Effector CD4-positive, alpha-beta T cell (primary cell): ENCODE measurements at regions not wholly inside any gene's neighbourhood (a gene's known extent, or its start where the extent isn't known, plus 50 kb on each side); places are given as distances from the start of the nearest gene placed in this dataset.

Experiments used
- DNase-seq: peaks from one replicate; pipeline ENCODE4 v3.0.0-alpha.2; 2020

DNA sequence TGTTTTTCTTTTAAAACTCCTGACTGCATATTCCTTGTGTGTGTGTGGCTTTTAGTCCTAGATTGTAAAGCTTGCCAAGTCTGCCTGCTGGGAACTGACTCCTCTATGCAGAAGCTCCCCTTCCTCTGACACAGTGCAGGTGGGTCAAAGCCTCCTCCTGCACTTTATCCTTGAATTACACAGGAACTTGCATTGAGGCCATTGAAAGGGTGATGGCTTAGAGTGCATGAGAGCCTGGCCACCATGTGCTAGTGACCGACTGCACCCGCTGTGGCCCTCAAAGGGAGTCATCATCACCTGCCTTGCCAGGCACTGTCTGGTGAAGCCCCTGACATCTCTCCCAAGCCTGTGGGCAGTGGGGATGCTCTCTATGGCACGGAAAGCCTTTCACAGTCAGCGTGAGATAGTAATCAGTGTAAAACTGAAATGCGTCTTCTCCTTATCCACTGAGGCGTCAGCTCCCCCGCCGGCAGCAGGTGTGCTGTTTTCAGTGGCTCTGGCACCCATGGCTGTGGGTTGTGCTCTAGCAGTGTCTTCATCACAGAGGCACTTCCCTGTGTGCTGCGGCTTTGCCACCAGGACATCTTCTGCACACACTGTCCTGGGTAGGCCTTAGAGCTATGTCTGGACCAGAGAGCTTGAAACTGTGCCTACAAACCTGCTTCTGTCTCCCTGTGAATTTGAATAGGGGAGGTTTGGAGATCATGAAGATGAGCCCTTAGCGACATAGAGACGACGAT lies 87.9 kb downstream of the THBS2 start:
- DNase-seq = no peak

DNA sequence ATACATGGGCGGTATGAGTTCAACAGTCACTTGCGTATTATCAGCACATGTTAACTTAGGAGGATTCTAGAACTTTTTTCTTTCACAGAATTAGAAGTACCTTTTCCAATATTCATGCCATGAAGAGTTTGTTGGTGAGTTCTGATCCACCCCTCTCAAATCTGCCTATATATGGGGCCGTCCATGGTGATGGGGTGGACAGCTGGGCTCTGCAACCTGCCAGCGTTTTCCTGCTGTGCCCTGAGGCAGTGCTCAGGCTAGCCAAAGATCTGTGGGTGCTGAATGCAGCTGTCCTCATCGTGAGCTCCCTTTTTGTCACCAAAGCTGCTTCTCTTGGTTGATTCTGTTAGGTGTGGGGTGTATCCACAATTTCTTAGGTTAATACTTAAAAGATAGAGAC lies 88.7 kb downstream of the THBS2 start:
- no peak for DNase-seq

DNA sequence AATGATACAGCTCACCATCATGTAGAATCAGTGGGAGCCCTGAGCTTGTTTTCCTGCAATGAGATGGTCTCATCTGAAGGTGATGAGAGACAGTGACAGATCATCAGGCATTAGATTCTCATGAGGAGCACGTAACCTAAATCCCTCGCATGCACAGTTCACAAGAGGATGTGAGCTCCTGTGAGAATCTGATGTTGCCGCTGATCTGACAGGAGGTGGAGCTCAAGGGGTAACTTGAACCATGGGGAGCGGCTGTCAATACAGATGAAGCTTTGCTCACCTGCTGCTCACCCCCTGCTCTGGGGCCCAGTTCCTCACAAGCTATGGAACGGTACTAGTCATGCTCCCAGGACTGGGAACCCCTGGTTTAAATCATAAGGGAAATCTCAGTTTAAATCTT lies 89.2 kb downstream of the THBS2 start:
- DNase-seq = no peak

DNA sequence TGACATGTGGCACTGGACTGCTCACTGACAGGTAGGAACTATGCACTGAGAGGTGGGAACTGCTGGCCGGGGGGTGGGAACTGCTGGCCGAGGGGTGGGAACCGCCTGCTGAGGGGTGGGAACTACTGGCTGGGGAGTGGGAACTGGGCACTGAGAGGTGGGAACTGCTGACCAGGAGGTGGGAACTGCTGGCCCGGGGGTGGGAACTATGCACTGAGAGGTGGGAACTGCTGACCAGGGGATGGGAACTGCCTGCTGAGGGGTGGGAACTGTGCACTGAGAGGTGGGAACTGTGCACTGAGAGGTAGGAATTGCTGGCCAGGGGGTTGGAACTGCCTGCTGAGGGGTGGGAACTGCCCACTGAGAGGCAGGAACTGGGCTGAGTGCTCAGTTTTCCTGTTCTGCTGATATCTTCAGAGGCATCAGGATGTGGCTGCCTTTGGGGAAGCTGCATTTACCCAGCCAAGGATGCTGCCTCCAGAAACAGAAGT lies 90.2 kb downstream of the THBS2 start:
- DNase-seq = no peak

DNA sequence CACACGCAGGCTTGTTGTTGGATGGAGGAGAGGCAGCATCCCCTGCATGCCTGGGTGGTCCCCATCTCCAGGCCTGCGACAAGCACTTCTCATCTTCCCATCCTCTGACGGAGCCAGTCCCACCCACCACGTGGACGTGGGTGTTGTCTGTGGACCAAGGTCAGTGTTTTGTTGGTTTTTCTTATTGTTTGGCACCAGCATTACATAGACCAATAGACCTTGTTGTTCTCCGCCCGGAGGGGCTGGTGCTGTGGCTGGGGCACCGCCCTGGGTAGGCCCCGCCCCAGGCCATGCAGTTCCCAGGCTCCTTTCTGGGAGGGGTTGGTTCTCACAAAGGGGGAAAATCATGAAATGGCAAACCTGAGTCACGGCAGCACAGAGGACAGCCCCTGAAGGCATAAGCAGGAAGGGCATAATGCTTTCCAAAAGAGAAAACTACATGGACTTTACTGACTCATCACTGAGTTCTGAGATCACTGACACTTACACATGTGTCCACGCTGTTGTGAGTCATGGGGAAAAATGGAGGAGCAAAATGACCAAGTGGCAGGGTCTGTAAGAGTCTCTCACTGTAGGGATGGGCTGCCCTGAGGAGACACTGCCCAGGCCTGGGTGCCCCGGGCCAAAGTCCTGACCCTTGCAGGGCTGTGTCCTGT lies 90.8 kb downstream of the THBS2 start:
- no peak for DNase-seq

DNA sequence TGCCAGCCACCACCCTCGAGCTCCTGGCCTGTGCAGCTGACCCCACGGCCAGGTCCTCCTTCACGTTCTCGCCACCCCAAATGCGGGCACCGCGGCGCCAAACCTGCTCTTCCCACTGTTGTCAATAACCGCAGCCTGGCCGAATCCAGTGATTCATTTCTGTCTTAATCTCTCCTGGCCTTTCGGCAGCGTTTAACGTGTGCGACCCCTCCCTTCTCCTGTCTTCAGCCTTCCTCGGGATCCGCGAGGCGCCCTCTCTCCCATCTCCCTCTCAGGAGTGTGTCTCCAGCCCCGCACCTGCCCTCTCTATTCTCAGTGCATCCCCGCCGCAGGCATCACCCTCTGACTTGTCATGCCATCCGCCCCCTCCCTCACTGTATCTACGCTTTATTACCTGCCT lies 91.4 kb downstream of the THBS2 start:
- no peak for DNase-seq

DNA sequence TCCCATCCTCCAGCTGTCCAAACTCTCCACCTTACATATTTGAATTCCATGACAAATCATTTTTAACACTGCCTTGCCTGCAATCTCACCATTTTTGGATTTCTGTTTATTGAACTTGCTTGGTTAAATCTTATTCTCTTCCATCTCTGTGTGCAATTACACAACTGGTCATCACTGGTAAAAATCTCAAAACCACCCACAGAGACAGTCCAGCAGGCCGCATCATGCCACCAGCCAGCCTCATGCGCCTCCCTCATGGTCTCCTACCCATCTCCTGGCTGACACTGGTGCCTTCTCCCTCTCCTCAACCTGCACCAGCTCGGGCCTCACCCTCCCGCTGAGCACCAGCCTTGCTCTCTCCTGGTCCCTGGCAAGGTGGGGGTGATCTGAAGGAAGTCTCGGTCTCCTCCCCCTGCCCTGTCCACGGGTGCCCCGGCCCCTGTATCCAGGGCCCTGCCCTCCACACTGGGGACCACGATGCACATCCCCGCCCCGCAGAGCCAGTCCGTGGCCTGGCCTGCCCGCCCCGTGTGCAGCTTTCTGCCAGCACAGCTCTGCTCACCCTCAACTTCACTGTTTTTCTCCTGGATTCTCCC lies 92.0 kb downstream of the THBS2 start:
- DNase-seq = no peak

DNA sequence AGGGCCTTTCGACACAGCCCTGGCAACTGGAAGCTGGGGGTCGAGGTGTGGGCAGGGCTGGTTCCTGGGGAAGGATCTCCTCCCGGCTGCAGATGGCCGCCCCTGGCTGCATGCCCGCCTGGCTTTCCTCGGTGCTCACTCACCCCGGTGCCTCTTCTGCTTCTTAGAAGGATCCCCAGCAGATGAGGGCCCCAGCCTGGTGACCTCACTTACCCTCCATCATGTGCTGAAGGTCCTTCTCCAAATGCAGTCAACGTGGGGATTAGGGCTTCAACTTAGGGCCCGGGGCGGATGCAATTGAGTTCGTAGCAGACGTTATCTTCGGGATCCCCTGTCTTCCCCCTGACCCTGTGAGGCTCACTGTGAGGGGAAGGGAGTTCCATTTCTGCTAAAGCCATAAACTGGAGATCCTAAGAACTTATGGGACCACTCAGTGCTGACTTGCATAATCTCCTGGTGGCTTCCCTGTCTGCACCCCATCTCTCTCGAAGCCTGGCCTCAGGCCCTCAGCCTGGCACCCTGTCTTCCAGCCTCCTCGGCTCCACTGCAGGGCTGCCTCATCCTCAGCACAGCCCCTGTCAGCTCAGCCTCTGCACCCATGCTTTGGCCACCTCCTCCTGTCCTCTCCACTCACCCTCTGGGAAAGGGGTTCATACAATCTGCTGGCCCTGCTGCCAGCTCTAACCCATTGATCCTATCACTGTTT lies 92.6 kb downstream of the THBS2 start:
- no peak for DNase-seq

DNA sequence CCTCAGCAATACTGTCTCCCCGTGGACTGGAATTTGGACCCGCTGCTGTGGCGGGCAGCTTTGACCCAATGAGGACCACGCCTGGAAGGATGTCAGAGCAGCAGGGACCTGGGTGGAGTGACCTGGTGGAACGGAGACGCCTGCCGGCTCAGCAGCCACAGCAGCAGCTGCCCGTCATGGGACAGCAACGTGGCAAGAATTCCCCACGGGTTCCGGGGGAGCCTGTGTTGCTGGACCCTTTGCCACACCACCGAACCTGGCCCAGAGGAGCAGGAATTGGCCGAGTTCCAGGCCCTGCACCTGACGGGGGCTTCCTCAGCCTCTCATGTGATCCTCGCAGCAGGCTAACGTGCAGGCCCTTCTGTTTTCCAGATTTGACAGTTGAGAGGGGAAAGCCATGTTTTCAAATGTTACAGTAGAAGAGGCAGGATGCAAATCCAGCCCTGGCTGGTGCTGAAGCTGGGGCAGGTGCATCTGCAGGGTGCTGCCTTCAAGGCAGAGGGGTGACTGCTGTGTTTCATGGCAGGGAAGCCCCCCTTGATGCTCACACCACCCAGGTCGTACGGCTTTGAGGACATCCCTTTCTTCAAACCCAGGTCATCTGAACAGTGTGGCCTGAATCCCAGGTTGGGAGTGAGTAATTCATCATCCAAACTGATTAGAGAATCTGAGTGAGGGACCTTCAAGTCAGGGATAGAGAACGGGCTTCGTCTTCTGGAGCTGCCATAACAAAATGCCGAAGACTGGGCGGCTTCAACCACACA lies 93.4 kb downstream of the THBS2 start:
- DNase-seq = no peak

DNA sequence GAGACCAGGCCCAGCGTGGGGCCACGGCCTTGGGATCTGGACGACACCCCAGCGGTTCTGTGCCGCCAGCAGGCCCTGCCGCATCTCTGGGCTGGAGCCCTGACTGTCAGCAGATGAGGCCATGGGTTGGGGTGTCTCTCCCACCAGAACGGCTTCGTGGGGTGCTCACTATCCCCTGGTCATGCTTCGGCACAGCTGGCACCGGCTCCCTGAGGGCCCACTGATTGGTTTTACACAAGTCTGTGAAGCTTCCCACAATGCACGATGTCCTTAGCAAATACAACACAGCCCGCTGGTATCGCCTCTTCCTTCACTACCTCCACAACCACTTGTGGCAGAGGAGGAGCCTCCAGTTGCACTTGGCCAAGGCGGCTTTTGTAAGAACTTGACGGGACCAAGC lies 94.3 kb downstream of the THBS2 start:
- DNase-seq = no peak

DNA sequence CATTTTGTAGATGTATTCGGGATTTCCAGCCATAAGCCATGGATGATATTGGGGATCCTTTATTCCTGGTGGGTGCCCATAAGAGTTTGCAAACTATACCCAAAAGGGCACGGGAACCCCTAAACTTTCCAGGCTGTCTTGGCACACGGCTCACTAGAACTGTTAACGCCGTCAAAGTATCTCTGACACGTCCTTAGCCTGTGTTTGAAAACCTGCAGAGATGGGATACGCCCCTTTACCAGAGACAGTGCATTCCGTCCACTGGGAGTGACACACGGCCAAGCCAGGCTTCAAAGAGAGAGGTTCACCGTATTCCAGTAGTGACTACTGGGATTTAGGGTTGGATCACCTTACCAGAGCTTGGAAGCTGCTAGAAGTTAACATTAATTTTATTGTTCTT lies 95.0 kb downstream of the THBS2 start:
- no peak for DNase-seq

DNA sequence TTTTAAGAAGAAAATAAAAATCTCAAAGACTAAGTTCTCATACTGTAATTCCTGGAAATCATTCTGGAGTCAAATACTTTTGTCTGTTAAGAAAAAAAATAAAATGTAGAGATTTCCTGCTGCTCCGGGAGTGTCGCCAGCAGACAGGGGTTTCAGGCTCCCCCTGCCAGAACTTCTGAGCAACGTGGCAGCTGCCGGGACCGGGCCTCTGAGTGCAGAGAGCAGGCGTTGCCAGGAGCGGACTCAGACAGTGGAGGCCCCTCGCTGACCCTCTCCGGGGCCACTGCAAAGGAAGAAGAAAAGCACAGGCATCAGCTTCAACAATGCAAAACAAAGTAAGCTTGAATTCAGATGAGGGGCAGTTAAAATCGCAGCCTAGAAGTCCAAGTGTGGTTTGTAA lies 95.5 kb downstream of the THBS2 start:
- no peak for DNase-seq

DNA sequence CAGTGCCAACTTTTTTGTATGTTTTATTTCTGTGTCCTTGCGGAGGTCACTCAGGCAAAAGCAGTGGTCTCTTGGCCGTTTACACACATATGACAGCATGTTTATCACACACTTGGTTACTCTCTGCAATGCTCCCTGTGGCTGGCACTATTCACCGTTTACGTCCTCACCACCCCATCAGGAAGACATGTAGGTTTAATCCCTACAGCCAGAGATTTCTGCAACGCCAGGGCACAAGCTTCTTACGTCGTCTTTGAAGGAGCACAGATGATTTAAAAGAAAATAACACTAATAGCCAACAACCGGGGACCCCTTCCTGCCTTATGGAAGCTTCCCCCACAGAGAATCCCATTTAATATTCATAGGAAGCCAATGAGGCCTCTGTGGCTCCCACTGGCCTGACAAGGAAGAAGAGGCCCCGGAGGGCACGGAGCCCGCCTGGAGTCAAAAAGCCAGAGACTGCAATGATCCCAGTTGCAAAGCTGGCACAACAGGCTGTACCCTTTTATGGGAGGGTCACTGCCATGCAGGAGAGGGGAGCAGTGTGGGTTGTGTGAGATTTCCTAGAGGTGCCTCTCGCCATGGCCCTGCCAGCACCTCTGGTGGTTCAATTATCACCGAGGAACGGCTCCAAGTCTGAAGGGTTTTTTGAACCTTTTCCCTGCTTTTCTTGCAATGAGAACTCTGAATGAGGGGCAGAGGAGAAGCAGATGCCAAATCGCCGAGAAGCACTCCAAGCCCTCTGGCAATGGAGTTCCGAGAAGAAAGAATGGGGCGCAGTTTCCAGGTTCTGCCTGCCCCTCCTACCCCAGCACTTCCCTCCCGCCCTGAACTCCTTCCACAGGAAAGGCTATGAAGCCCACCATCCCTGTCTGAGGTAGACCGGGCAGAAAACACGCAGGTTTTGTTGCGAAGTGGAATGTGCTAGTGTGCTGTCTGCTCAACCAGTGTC lies 96.2 kb downstream of the THBS2 start:
- no peak for DNase-seq

DNA sequence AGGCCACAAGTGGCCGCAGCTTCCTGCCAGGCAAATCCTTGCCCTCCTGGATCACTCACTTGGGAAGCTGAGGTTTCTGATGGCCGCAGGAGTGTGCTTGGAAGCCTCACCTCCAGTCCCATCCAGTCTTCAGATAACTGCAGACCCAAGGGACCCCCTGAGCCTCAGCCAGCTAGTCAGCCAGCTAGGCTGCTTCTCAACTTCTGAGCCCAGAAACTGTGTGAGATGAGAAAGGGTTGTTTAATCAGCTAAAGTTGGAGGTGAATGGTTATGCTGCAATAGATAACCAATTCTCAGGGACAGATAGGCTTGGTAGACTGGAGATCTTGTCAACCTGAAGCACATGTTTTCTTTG lies 96.9 kb downstream of the THBS2 start:
- DNase-seq = no peak

DNA sequence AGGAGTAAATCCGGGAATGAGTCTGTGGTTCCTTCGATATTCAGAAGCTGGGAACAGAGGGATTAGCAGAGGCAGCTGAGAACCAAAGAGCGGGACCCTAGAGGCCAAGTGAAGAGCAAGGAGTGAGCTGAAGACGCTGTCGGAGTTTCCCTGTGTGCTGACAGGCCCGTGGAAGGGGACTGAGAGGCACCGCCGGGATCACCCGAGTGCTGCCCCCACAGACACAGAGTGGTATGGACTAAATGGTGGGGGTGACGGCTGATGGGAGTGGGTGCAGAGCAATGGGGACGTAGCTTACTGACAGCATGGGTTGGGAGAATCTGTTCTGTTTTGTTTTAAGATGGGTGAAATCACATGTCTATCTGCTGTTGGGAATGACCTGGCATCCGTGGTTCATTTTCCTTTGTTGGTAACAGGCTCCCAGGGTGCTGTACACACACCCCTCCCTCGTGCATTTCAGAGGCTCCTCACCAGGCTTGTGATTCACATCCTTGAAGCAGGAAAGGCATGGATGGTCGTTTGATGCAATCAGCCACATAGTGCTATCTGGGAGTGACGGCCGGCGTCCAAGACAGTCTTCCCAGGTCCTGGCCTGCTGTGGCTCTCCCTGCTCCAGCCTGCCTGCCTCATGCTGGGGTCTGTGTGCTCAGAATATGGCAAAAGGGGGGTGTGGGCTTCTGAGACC lies 97.4 kb downstream of the THBS2 start:
- DNase-seq = no peak

DNA sequence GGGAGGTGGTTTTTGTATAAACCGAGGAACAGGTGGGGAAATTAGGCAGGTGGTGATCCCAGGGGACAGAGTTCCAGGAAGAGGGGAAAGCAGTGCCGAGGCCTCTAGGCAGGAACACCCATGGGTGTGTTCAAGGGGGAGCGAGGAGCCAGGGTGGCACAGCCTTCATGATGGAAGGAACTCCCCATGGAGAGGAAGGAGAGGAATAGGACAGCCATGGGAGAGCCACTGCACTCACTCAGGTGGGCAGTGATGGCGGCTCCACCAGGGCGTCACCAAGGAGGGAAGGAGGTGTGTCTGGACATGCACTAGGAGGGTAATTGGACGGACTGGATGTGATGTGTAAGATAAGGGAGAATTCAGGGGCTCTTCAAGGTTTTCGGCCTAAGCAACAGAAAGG lies 98.2 kb downstream of the THBS2 start:
- DNase-seq = no peak

DNA sequence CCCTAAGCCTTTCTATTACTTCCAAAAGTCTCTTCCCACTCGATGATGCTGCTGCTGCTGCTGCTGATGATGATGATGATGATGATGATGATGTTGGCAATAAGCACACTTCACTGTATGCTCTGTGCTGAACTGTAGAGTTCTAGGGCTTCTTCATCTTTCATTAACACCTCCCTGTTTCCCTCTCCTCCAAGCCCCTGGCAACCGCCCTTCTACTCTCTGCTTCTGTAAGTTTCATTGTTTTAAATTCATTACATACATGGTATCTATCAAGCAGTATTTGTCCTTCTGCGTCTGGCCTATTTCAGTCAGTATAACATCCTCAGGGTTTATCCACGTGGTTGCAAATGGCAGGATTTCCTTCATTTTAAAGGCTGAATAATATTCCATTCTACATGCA lies 100.2 kb downstream of the THBS2 start:
- DNase-seq = no peak

DNA sequence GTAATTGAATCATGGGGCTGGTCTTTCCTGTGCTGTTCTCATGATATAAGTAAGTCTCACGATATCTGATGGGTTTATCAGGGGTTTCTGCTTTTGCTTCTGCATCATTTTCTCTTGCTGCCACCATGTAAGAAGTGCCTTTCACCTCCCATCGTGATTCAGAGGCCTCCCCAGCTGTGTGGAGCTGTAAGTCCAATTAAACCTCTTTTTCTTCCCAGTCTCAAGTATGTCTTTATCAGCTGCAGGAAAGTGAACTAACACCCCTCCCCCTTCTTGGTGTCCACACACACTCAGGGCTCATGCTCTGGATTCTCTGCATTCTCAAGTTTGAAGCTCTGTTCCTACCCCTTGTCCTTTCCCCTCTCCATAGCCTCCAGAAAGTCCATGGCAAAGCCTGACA lies 107.1 kb downstream of the THBS2 start:
- DNase-seq = no peak

DNA sequence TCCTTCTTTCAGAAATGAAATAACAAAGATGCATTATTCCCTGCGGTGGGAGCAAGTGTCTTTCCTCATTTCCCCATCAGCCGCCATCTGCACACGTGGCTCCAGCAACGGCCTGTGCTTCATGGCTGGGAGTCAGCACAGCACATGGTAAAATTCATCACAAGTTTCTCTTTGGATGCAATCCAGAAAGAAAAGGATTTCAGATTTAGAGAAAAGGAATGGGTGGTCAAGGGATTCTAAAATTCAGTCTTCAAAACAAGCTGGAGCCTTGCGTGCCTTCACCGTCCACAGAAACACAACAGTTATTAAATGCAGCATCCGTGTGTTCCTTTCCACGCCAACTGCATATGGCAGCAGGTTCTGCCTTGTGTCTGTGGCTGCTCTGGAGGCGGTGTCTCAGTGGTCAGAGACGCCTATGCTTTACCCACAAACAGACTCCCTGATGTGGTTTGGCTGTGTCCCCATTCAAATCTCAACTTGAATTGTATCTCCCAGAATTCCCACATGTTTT lies 107.6 kb downstream of the THBS2 start:
- no peak for DNase-seq

DNA sequence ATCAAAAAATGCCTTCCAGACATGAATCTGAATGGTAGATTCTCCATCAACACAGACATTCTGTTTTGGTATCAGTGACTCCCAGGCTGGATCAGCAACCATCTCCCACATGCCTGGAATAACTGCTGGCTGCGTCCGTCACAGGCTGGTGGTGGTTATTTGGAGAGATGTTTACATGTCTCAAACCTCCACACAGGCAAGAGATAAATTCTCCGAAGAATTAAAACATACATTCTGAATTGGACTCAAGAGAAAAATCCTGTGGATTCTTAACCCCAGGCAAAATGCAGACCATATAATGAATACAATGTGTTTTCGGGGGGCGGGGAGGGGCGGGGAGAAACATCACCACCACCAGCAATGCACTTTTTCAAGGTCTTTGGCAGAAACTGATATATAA lies 108.2 kb downstream of the THBS2 start:
- DNase-seq = no peak

DNA sequence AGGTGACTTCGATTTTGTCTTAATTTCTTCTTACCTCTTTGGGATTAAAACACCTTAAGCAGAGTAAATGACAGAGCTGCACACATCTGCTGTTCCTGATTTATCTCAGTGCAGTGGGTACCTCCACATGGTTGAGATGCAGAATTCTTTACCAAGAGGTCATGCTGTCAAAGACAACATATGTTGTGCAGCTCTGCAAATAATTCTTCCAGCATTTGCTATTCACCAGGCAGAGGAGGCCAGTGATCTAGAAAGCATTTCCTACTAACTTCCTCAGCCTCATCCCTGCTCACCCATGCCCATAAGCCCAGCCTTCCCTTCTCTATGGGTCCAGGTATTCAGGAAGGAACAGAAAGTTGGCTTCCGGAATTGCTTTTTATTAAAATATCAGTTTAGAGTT lies 109.3 kb downstream of the THBS2 start:
- DNase-seq = no peak
